ENCODE measurements at regions not wholly inside any gene's neighbourhood (a gene's known extent, or its start where the extent isn't known, plus 50 kb on each side); places are given as distances from the start of the nearest gene placed in this dataset.
A peak's percentile ranks its signal among the peaks of the same experiment; 100 is the strongest.
"Not testable (repeated sequence)": the region's sequence is repeated elsewhere in the genome, so short reads cannot be mapped to it uniquely, and the experiment has no call there.

DNA sequence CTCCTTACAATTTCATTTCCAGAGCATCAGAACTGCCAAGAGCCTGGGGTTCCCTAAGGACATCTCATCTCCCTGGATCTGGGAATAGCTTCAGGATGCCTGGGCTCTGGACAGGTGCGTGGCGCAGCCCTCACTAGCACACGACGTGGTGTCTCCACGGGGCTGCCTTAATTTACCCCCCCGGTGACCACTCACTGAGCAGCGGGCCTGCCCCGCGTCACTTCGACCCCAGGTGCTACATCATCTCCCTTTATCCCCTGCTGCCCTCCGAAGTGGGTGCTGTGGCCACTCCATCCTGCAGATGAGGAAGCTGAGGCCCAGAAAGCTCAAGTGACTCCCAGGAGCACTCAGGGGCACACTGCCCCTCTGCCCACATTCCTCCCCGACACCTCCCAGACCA, 177.8 kb upstream of the SFSWAP start:
- DNase-seq: no peak

GRCh38 chr12:131535779-131536178, 175.1 kb upstream of the SFSWAP start:
- no peak for DNase-seq

DNA sequence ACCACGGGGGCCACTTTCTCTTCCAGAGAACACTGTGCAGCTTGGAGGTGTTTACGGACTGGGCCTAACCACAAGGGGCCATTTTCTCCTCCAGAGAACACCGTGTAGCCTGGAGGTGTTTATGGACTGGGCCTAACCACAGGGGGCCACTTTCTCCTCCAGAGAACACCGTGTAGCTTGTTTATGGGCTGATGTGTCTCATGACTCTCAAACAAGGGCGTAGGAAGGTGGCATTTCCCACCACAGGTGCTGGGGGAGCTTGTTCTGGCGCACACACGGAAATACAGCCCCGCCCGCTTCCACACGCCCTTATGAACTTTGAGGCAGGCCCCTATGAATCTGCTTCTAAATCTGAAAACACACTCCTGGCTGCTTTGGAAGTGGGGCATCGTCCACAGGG, 174.6 kb upstream of the SFSWAP start:
- DNase-seq: peak; percentile 53

DNA sequence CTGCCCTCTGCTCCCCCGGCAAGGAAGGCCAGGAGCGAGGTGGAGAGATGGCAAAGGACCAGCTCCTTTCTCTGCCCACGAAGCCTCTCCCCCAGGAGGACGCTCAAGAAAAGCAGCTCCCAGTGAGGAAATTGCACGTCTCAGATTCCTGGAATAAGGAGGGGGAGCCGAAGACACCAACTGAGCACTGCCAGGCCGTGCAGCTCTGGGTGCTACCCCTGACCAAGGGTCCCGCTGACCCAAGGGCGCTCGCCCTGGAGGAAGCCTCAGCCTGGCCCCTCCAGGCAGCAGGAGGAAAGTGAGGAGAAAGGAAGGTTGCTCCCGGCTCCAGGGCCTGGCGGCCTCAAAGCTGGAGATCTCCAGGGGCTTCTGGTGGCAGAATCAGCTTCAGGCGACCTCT, 174.1 kb upstream of the SFSWAP start:
- no peak for DNase-seq

- DNase-seq: no peak
Measured at GRCh38 chr12:131537267-131537958, 173.5 kb upstream of the SFSWAP start.

DNA sequence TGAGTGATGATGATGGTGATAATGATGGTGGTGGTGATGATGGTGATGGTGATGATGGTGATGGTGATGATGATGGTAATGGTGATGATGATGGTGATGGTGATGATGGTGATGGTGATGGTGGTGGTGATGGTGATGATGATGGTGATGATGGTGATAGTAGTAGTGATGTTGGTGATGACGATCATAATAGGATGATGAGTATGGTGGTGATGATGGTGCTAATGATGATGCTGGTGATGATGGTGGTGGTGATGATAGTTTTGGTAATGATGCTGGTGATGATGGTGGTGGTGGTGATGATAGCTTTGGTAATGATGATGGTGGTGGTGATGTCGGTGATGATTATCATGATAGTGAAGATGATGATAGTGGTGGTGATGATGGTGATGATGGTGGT, 171.5 kb upstream of the SFSWAP start:
- no peak for DNase-seq

DNA sequence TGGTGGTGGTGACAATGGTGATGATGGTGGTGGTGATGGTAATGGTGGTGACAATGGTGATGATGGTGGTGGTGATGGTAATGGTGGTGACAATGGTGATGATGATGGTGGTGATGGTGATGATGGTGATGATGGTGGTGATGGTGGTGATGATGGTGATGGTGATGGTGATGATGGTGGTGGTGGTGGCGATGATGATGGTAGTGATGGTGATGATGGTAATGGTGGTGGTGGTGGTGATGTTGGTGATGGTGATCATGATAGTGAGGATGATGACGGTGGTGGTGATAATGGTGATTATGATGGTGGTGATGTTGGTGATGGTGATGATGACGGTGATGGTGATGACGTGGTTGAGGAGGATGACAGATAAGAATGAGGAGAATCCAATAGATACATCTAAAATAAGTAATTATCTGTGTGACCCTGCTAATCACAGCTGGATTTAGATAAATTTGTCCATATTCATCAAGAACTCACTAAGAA, 170.7 kb upstream of the SFSWAP start:
- no peak for DNase-seq

DNA sequence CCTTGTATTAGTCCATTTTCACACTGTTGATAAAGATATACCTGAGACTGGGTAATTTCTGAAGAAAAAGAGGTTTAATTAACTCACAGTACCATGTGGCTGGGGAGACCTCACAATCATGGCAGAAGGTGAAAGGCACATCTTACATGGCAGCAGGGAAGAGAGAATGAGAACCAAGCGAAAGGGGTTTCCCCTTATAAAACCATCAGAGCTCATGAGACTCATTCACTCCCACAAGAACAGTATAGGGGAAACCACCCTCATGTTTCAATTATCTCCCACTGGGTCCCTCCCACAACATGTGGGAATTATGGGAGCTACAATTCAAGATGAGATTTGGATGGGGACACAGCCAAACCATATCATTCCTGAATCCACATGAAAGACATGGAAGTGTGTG, 169.4 kb upstream of the SFSWAP start:
- not testable (repeated sequence) for DNase-seq

GRCh38 chr12:131542351-131542750, 168.5 kb upstream of the SFSWAP start:
- DNase-seq: no peak

DNA sequence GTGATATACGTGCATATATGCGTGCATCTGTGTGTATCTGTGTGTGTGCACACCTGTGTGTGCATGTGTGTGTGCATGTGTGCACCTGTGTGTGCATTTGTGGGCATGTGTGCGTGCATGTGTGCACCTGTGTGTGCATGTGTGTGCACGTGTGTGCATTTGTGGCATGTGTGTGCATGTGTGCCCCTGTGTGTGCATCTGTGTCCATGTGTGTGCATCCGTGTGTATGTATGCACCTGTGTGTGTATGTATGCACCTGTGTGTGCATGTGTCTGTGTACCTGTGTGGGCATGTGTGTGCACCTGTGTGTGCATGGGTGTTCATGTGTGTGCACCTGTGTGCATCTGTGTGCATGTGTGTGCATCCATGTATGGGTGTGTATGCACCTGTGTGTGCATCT, 167.8 kb upstream of the SFSWAP start:
- DNase-seq: no peak

- no peak for DNase-seq
Measured at GRCh38 chr12:131547555-131547954, 163.3 kb upstream of the SFSWAP start.

DNA sequence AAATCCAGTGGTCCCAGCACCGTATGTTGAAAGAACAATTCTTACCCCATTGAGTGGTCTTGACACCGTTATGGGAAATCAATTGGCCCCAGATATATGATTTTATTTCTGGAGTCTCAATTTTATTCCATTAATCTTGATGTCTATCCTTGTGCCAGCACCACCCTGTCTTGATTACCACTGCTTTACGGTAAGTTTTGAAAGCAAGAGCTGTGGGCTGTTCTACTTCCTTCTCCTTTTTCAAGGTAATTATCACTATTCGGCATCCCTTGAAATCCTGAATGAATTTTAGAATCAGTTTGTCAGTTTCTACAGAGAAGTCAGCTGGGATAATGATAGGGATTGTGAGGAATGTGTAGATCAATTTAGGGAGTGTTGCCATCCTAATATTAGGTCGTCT, 160.8 kb upstream of the SFSWAP start:
- DNase-seq: no peak

GRCh38 chr12:131551675-131552491, 159.0 kb upstream of the SFSWAP start:
- no peak for DNase-seq

GRCh38 chr12:131552492-131552863, 158.4 kb upstream of the SFSWAP start:
- no peak for DNase-seq

GRCh38 chr12:131553096-131553777, 157.7 kb upstream of the SFSWAP start:
- no peak for DNase-seq

GRCh38 chr12:131555197-131555846, 155.6 kb upstream of the SFSWAP start:
- no peak for DNase-seq

GRCh38 chr12:131555866-131556265, 155.0 kb upstream of the SFSWAP start:
- DNase-seq: no peak

GRCh38 chr12:131557078-131557709, 153.7 kb upstream of the SFSWAP start:
- DNase-seq: no peak

- DNase-seq: no peak
Measured at GRCh38 chr12:131559517-131560516, 151.1 kb upstream of the SFSWAP start.

- no peak for DNase-seq
Measured at GRCh38 chr12:131561051-131561450, 149.8 kb upstream of the SFSWAP start.

- no peak for DNase-seq
Measured at GRCh38 chr12:131561891-131562684, 148.8 kb upstream of the SFSWAP start.

All from stimulated activated CD8-positive, alpha-beta memory T cell treated with anti-CD3 and anti-CD28 coated beads, Interleukin-4, amount 100 ng/mL, for 48 hours (primary cell).